H1 (cell line): ENCODE measurements at regions not wholly inside any gene's neighbourhood (a gene's known extent, or its start where the extent isn't known, plus 50 kb on each side); places are given as distances from the start of the nearest gene placed in this dataset.

Source experiments
- BACH1 ChIP-seq: IDR thresholded peaks from 2 replicates; pipeline ENCODE4 v1.6.1; 2012; ENCODE audit warnings: low read length, improper control_type of control experiment
- CHD2 ChIP-seq: IDR thresholded peaks from 2 replicates; pipeline ENCODE4 v1.6.1; 2012; ENCODE audit warnings: low read length, improper control_type of control experiment
- EZH2 ChIP-seq: fragments of 200-600 bp; sonication (generic); IDR thresholded peaks from 2 replicates; pipeline ENCODE4 v1.7.1; 2012; ENCODE audit warnings: low read depth, mild to moderate bottlenecking, moderate library complexity, low read length, inconsistent platforms; ENCODE audit not compliant: severe bottlenecking
- JUN ChIP-seq: IDR thresholded peaks from 2 replicates; pipeline ENCODE4 v1.6.1; 2011; ENCODE audit warnings: low read depth, mild to moderate bottlenecking, improper control_type of control experiment, low read length
- KDM1A ChIP-seq: fragments of 200-600, 300-600 bp; sonication (generic); IDR thresholded peaks from 2 replicates; pipeline ENCODE4 v1.7.1; 2016; ENCODE audit warnings: mild to moderate bottlenecking, low read length, borderline replicate concordance
- SIRT6 ChIP-seq: IDR thresholded peaks from one replicate; pipeline ENCODE4 v1.7.1; 2012; ENCODE audit warnings: low read length, inconsistent platforms
- SRF ChIP-seq: IDR thresholded peaks from 2 replicates; pipeline ENCODE4 v1.6.1; 2011; ENCODE audit warnings: mild to moderate bottlenecking, low read depth, low read length, moderate library complexity

GRCh38 chr1:29870621-29871020, 634.3 kb downstream of the PTPRU start (continued):
- no peak for TF ChIP-seq SIRT6
- no peak for TF ChIP-seq SRF
- no peak for TF ChIP-seq EZH2
- TF ChIP-seq BACH1 = no peak
- TF ChIP-seq KDM1A = no peak
- TF ChIP-seq JUN = no peak
- no peak for TF ChIP-seq CHD2
